Stimulated activated CD4-positive, alpha-beta T cell treated with anti-CD3 and anti-CD28 coated beads, TNF-alpha, amount 100 ng/mL, for 48 hours (primary cell): ENCODE measurements at regions not wholly inside any gene's neighbourhood (a gene's known extent, or its start where the extent isn't known, plus 50 kb on each side); places are given as distances from the start of the nearest gene placed in this dataset.
"Not testable (repeated sequence)": the region's sequence is repeated elsewhere in the genome, so short reads cannot be mapped to it uniquely, and the experiment has no call there.

ENCODE experiments used
- DNase-seq, 3 donors: peaks; one replicate each; pipeline ENCODE4 v3.0.0-alpha.2; 2020; ENCODE audit warnings: low read depth in 3 of 3

DNA sequence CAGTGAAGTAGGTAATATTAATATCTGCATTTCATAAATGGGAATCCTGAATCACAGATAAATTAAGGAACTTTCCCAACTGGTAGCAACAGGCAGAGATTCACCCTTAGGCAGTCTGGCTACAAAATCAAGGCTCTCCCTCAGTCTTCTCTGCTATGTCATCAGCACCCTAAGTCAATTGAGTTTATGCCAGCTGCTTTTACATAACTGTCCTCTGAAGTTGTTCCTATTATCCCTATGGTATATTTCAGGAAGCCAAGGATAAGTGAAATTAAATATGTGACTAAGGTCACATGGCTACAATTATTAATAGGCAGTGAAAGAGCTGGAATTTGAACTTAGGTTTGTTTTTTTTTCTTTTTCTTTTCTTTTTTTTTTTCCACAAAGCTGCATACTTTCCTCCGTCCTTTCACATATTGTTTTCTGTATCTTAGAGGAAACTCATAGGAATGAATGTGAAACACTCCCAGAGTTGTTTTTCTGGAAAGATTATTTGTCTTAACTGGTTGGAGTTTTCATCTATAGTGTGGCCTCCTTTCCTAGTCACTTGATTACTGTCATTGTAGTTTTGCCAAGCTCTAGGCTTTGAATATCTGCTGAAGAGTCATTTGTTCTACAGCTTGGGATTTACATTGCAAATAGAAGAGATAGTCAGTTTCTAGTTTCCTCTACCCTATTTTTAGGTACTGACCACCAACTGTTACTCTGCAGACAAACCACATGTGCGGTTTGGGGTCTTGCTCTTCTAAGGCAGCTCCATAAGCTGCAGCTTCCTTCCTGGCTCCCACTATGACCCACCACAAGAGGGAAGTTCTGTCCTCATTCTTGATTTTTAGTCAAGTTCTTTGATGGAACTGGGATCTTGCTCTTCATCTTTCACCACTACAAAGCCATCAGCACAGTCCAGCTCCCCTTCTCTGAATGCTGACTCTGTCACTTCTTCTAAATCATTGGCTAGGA, 338.0 kb upstream of the KIAA1217 start:
- no peak for DNase-seq

- no peak for DNase-seq
Measured at GRCh38 chr10:23872290-23872689, 336.6 kb upstream of the KIAA1217 start.

GRCh38 chr10:23877791-23878320, 331.1 kb upstream of the KIAA1217 start:
- no peak for DNase-seq

DNA sequence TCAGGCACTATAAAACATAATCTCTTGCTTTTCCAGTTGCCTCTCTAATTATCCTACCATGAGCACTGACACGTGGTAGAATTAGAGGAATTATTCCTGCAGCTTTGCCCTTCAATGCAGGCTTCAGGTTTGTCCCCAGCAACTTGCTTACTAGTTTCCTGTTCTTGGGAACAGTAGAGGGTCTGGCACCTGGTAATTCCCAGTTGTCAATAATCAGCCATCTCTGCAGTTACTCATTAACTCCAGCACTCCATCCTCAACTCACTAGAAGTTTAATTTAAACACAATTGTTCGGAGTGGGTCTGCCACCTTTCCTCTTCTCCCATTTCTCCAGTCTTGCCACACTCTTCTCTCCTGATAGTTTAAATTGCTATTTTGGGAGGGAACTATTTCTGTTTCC, 324.3 kb upstream of the KIAA1217 start:
- no peak for DNase-seq

- DNase-seq: no peak
Measured at GRCh38 chr10:23885853-23886252, 323.1 kb upstream of the KIAA1217 start.

- no peak for DNase-seq
Measured at GRCh38 chr10:23886355-23886754, 322.6 kb upstream of the KIAA1217 start.

DNA sequence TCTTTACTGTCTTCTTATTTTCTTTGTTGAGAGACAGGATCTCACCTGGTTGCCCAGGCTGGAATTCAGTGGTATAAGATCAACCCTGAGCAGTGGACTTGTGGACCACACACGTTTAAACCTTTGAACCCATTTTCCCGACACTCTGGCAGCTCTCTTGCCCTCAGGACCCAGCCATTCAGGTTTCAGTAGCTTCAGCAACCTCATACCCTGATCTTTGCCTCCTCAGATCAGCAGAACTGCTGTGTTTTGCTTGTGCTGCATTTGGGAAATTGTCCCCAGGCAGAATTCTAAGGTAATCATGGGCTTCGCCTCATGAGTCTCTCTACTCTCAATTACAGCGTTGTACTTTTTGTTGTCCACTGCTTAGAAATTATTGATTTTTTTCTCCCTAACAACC, 317.6 kb upstream of the KIAA1217 start:
- DNase-seq: no peak

DNA sequence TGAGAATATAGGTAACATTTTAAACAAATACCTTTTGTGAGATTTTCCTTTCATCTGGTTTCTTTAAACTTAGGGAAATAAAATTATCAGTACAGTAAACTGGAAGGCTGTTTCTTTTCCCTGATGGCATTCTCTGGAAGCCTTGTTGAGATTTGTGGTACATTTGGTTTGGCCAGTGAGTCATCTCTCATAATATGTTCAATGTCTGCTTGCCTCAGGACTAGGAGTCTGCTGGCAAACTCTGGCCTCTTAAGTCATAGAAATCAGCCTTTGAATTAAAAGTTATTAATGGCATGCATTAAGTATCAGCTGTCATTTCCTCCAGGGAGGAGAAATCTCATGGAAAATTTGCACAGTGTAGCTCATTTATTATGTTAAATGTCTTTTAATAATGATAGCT, 316.6 kb upstream of the KIAA1217 start:
- no peak for DNase-seq

DNA sequence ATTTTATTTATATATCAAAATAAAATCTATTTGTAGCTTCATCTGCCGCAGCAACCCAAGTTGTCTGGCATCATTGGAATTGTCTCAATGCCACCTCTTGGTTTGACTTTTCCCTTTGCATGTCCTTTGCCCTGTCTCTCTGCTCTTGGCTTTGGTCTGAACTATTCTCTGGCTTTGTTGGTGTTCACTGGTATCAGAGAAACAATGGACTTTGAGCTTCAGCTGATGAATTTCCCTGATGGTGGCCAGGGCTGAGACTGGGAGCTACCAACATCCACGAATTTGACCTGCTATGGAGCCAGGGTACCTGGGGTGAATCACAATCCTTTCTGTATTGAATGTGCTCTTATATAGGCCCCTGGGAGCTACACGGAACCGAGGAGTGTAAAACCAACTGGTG, 311.7 kb upstream of the KIAA1217 start:
- DNase-seq: no peak

DNA sequence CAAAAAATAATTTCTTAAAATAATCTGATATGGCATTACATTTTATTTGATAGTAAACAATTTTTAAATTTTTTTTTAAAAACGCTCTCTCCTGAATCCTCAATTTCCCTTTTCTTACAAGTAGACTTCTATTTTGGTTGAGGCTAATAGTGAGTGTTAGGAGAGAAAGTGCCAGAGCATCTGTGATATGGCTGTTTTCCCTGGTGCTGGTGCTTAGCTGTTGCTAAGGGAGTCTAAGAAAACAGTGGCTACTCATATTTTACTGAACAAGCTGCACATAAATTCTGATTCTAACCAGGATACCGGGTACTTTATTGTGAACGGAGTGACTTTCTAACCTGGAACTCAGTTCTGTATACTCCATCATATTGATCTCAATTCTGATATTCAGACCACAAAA, 311.1 kb upstream of the KIAA1217 start:
- no peak for DNase-seq

DNA sequence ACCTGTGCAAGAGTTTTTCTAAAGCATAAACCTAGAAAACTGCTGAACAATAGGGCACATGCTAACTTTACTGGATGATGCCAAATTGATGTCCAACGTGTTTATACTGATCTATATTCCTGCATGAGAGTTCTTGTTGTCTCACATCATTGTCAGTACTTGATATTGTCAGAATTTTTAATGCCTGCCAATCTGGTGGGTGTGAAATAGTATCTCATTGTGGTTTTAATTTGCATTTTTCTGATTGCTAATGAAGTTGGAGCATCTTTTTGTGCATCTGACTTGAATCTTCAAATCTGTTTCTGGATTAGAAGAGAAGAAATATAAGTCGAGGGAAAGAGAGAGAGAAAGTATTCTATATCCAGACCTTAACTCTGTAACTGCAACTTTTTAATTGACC, 309.8 kb upstream of the KIAA1217 start:
- DNase-seq: no peak

DNA sequence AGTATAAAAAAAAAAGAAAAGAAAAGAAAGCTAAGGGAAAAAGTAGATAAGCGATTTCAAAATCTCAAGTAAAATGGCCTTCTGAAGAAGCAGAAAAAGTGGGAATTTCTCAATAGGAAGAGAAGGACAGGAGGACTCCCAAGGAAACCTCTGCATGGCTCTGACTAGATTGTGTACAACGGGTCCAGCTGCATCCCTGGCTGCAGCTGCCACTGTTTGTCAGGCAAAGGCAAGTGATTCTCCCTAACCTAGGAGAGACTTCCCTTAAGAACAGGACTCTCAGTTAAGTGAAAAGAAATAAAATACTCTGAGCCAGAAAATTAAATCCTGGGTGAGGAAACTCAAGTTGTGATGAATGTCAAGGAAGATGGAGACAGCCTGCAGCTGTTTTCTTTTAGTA, 298.6 kb upstream of the KIAA1217 start:
- DNase-seq: no peak

GRCh38 chr10:23912884-23913404, 296.0 kb upstream of the KIAA1217 start:
- no peak for DNase-seq

DNA sequence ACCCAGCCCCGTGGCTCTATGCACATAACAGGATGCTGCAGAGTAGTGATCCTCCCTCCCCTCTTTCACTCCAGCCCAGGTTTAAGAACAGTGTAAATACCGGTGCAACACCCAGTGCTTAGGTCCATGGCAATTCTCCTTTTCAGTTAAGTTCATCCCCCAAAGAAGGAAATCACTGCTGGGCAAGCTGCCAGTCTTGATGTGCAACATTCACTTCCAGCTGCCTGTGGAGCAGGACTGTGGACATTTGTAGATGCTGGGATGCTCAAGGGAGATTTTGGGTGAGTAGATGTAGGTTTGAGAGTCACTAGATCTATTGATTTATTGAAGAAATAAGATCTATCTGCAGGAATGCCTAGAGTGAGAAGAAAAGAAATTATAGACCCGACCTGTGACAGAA, 294.3 kb upstream of the KIAA1217 start:
- no peak for DNase-seq

- DNase-seq: no peak
Measured at GRCh38 chr10:23917251-23917840, 291.6 kb upstream of the KIAA1217 start.

DNA sequence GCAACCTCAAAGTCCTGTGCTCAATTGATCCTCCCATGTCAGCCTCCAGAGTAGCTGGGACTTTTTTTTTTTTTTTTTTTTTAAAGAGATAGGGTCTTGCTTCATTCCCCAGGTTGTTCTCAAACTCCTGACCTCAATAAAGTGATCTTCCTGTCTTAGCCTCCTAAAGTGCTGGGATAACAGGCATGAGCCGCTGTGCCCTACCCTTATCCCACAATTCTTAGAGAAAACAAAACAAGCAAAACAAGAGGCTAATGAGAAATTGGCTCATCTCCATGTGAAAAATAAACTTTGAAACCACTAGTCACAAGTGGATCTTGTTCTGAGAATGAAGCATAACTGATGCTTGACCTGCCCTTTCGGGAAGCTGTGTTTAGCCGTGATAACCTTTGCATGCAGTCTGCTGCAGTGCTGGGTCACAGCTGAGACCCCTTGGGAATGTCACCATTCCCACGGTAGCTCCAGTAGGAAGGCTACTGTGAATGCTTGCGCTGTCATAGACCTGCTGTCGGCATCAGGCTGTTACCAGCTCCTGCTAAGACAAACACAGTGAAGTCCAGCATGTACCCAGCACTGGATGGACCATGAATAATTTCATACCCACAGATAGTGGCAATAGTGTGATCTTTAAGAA, 290.7 kb upstream of the KIAA1217 start:
- no peak for DNase-seq

- DNase-seq: no peak
Measured at GRCh38 chr10:23918839-23919238, 290.1 kb upstream of the KIAA1217 start.

DNA sequence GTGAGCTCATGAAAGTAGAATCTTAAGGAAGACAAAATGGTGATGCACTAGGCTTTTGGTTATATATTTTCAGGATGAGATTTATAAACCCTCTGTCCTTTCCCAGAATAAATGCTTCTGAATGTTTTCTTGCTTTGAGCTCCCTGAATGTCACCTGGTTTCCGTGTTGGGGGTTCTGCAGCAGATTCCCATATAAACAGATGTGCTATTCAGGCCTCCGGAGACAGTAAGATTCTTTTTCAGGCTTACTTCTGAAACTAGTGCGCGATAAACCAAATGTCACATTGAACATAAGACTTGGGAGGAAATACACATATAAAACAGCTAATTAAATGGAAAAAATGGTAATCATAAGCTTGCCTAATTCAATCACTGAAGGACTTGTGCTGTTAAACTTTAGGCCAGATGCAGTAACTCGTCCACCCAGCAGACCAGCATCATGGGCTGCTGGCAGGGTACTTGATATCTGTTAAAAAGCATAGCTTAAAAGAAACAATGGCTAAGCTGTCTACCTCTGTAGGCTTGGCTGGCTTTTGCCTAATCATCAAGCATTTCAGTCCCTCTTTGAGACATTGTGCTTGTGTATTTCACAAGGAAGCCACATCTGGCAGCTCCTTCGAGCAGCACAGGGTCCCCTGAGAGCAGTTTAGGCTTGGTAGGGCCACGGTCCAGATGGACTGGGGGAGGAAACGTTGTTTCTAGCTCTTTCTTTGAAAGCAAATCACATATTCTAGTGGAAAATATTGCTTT, 281.2 kb upstream of the KIAA1217 start:
- no peak for DNase-seq

- DNase-seq: not testable (repeated sequence)
Measured at GRCh38 chr10:23934023-23934422, 274.9 kb upstream of the KIAA1217 start.

- DNase-seq: no peak
Measured at GRCh38 chr10:23945845-23946244, 263.1 kb upstream of the KIAA1217 start.

GRCh38 chr10:23951841-23952240, 257.1 kb upstream of the KIAA1217 start:
- no peak for DNase-seq
